GM23248 (cell line): ENCODE measurements at regions not wholly inside any gene's neighbourhood (a gene's known extent, or its start where the extent isn't known, plus 50 kb on each side); places are given as distances from the start of the nearest gene placed in this dataset.

Source experiments
- DNase-seq: peaks from one replicate; pipeline ENCODE4 v3.0.0-alpha.2; 2015
- H2AFZ ChIP-seq: fragments of 200-600 bp; sonication (generic); 2 replicates; pipeline ENCODE4 v1.6.1; 2016; ENCODE audit warnings: antibody characterized with exemption
- H3F3A ChIP-seq: fragments of 200-600 bp; sonication (generic); 2 replicates; pipeline ENCODE4 v1.6.1; 2016; ENCODE audit warnings: mild to moderate bottlenecking, antibody characterized with exemption, mixed run types; ENCODE audit not compliant: insufficient read depth
- H3K27ac ChIP-seq: fragments of 200-600 bp; sonication (generic); 2 replicates; pipeline ENCODE4 v1.5.1; 2016; ENCODE audit warnings: mild to moderate bottlenecking
- H3K27me3 ChIP-seq: fragments of 200-600 bp; sonication (generic); replicated peaks from 2 replicates; pipeline ENCODE4 v1.6.1; 2016; ENCODE audit warnings: mild to moderate bottlenecking; ENCODE audit not compliant: insufficient read depth
- H3K36me3 ChIP-seq: fragments of 200-600 bp; sonication (generic); 2 replicates; pipeline ENCODE4 v1.6.1; 2016; ENCODE audit warnings: low read depth, mild to moderate bottlenecking
- H3K4me1 ChIP-seq: fragments of 200-600 bp; sonication (generic); 2 replicates; pipeline ENCODE4 v1.6.1; 2016; ENCODE audit warnings: mild to moderate bottlenecking; ENCODE audit not compliant: insufficient read depth
- H3K4me2 ChIP-seq: fragments of 200-600 bp; sonication (generic); one replicate; pipeline ENCODE4 v1.6.1; 2016; ENCODE audit warnings: mild to moderate bottlenecking; ENCODE audit not compliant: unreplicated experiment
- H3K4me3 ChIP-seq: fragments of 200-600 bp; sonication (generic); 2 replicates; pipeline ENCODE4 v1.5.1; 2016; ENCODE audit warnings: mild to moderate bottlenecking
- H3K79me2 ChIP-seq: fragments of 200-600 bp; sonication (generic); 2 replicates; pipeline ENCODE4 v1.6.1; 2016; ENCODE audit warnings: mild to moderate bottlenecking; ENCODE audit not compliant: insufficient read depth
- H3K9ac ChIP-seq: fragments of 200-600 bp; sonication (generic); 2 replicates; pipeline ENCODE4 v1.6.1; 2016; ENCODE audit warnings: mild to moderate bottlenecking
- H3K9me2 ChIP-seq: fragments of 200-600 bp; sonication (generic); 2 replicates; pipeline ENCODE4 v1.6.1; 2016; ENCODE audit warnings: mixed run types, mild to moderate bottlenecking, moderate library complexity; ENCODE audit not compliant: insufficient read depth
- H3K9me3 ChIP-seq: fragments of 200-600 bp; sonication (generic); one replicate; pipeline ENCODE4 v1.6.1; 2017; ENCODE audit warnings: low read depth
- H4K20me1 ChIP-seq: fragments of 200-600 bp; sonication (generic); 2 replicates; pipeline ENCODE4 v1.6.0; 2016; ENCODE audit not compliant: insufficient read depth
- EZH2 ChIP-seq: fragments of 200-600 bp; sonication (generic); IDR thresholded peaks from 2 replicates; pipeline ENCODE4 v1.6.1; 2018; ENCODE audit warnings: antibody characterized with exemption, mild to moderate bottlenecking; ENCODE audit not compliant: insufficient read depth, poor library complexity, severe bottlenecking
- EZH2phosphoT487 ChIP-seq: fragments of 200-600 bp; sonication (generic); IDR thresholded peaks from 2 replicates; pipeline ENCODE4 v1.6.1; 2018; ENCODE audit warnings: antibody characterized with exemption, moderate library complexity, mild to moderate bottlenecking, low read depth; ENCODE audit not compliant: insufficient read depth
- WGBS, 2 experiments: methylation state at CpG; one replicate each; pipeline ENCODE4 v1.1.6; 2015 to 2017; ENCODE audit warnings: low lambda C conversion rate in 2 of 2, low coverage in 1 of 2; ENCODE audit errors: missing lambda C conversion rate in 2 of 2; 5-methylcytosine and 5-hydroxymethylcytosine counted together
- in situ Hi-C: fragments of 300-500 bp; cut with MboI; formaldehyde crosslinking; loops from 2 replicates; pipeline ENCODE4 v1.15.0; 2020

GRCh38 chr2:79292958-79293315 is 133.4 kb upstream of the REG3A start:
- in situ Hi-C loops = no loop called here
- Histone ChIP-seq H3F3A (no peaks in the 10 kb centered on the region), H3K36me3 (no peaks in the 10 kb centered on the region), H3K9me2 (no peaks in the 10 kb centered on the region), H2AFZ (no peak overlapping the region), H3K4me3 (no peak overlapping the region), H3K79me2 (no peaks in the 10 kb centered on the region), H4K20me1 (no peaks in the 10 kb centered on the region), H3K9me3 (no peaks in the 10 kb centered on the region), H3K27me3 (no peaks in the 10 kb centered on the region), H3K4me1 (no peaks in the 10 kb centered on the region), H3K27ac (no peak overlapping the region), H3K9ac (no peak overlapping the region), H3K4me2 (no peak overlapping the region)
- DNase-seq = no peak
- WGBS, 2 experiments = 0% methylated on average over 1 of the region's 1 CpG
- TF ChIP-seq EZH2phosphoT487 = no peak

- WGBS, 2 experiments = 0% methylated on average over 1 of the region's 1 CpG
- Histone ChIP-seq H3K9ac (no peak overlapping the region), H3K9me2 (no peaks in the 10 kb centered on the region), H3K4me3 (no peak overlapping the region), H3K9me3 (no peaks in the 10 kb centered on the region), H3K27ac (no peak overlapping the region), H2AFZ (no peak overlapping the region), H3K79me2 (no peaks in the 10 kb centered on the region), H3K36me3 (no peaks in the 10 kb centered on the region), H4K20me1 (no peaks in the 10 kb centered on the region), H3K4me2 (no peak overlapping the region), H3F3A (no peaks in the 10 kb centered on the region), H3K27me3 (no peaks in the 10 kb centered on the region), H3K4me1 (no peaks in the 10 kb centered on the region)
- in situ Hi-C loops = no loop called here
- no peak for DNase-seq
- TF ChIP-seq EZH2 (no peak), EZH2phosphoT487 (no peak)
Observed at GRCh38 chr2:79292239-79292957, 132.8 kb upstream of the REG3A start.

- no peaks in the 10 kb centered on the region for H3K79me2 ChIP-seq
- H3K4me3 ChIP-seq = no peak overlapping the region
- no peaks in the 10 kb centered on the region for H3K36me3 ChIP-seq
- H3F3A ChIP-seq = no peaks in the 10 kb centered on the region
- no peaks in the 10 kb centered on the region for H3K9me2 ChIP-seq
- H3K27ac ChIP-seq = no peak overlapping the region
- TF ChIP-seq EZH2phosphoT487 (no peak), EZH2 (no peak)
- WGBS, 2 experiments = 53 to 64% methylated on average over 3 of the region's 3 CpGs
- in situ Hi-C loops = no loop called here
- no peak overlapping the region for H2AFZ ChIP-seq
- no peak for DNase-seq
- H3K4me2 ChIP-seq = no peak overlapping the region
- no peaks in the 10 kb centered on the region for H4K20me1 ChIP-seq
- H3K4me1 ChIP-seq = no peaks in the 10 kb centered on the region
- no peak overlapping the region for H3K9ac ChIP-seq
- H3K27me3 ChIP-seq = no peaks in the 10 kb centered on the region
- no peaks in the 10 kb centered on the region for H3K9me3 ChIP-seq
Observed at GRCh38 chr2:79275863-79276262, 116.3 kb upstream of the REG3A start.

- no peaks in the 10 kb centered on the region for H3K9me2 ChIP-seq
- no peak overlapping the region for H2AFZ ChIP-seq
- H4K20me1 ChIP-seq = no peaks in the 10 kb centered on the region
- no peak overlapping the region for H3K9ac ChIP-seq
- in situ Hi-C loops = no loop called here
- no peaks in the 10 kb centered on the region for H3K4me1 ChIP-seq
- H3K27me3 ChIP-seq = no peaks in the 10 kb centered on the region
- no peak overlapping the region for H3K27ac ChIP-seq
- H3F3A ChIP-seq = no peaks in the 10 kb centered on the region
- H3K4me3 ChIP-seq = no peak overlapping the region
- no peaks in the 10 kb centered on the region for H3K36me3 ChIP-seq
- no peak for DNase-seq
- H3K9me3 ChIP-seq = no peaks in the 10 kb centered on the region
- H3K4me2 ChIP-seq = no peak overlapping the region
- TF ChIP-seq EZH2phosphoT487 (no peak), EZH2 (no peak)
- 0% methylated on average over 2 of the region's 2 CpGs for WGBS, 2 experiments
- H3K79me2 ChIP-seq = no peaks in the 10 kb centered on the region
Observed at GRCh38 chr2:79275197-79275596, 115.6 kb upstream of the REG3A start.

GRCh38 chr2:79272616-79273015 is 113.1 kb upstream of the REG3A start:
- TF ChIP-seq EZH2 = no peak
- TF ChIP-seq EZH2phosphoT487 = no peak
- H3K9me3 ChIP-seq = no peaks in the 10 kb centered on the region
- no peaks in the 10 kb centered on the region for H3K9me2 ChIP-seq
- H2AFZ ChIP-seq = no peak overlapping the region
- no peaks in the 10 kb centered on the region for H3K79me2 ChIP-seq
- H3F3A ChIP-seq = no peaks in the 10 kb centered on the region
- H3K27me3 ChIP-seq = no peaks in the 10 kb centered on the region
- H3K36me3 ChIP-seq = no peaks in the 10 kb centered on the region
- no peaks in the 10 kb centered on the region for H3K4me1 ChIP-seq
- H4K20me1 ChIP-seq = no peaks in the 10 kb centered on the region
- H3K9ac ChIP-seq = no peak overlapping the region
- no peak overlapping the region for H3K4me3 ChIP-seq
- no peak overlapping the region for H3K27ac ChIP-seq
- H3K4me2 ChIP-seq = no peak overlapping the region
- no peak for DNase-seq
- in situ Hi-C loops = no loop called here
